Thymus (tissue), 11 donors: ENCODE measurements at regions not wholly inside any gene's neighbourhood (a gene's known extent, or its start where the extent isn't known, plus 50 kb on each side); places are given as distances from the start of the nearest gene placed in this dataset.

Experiments
- DNase-seq, 9 donors: peaks; one replicate each; pipeline ENCODE4 v3.0.0-alpha.2; 2013; ENCODE audit warnings: low spot score in 9 of 9, low read depth in 6 of 9, missing footprints in 1 of 9
- H3K27ac ChIP-seq, 2 donors: one replicate each; pipeline ENCODE4 v1.5.1; 2013; ENCODE audit warnings: control low read depth in 1 of 2, low read depth in 1 of 2, low read length in 1 of 2, mild to moderate bottlenecking in 1 of 2, moderate library complexity in 1 of 2
- H3K27me3 ChIP-seq, 2 donors: one replicate each; pipeline ENCODE4 v1.5.1; 2013; ENCODE audit warnings: low read length in 1 of 2; ENCODE audit not compliant: control insufficient read depth in 2 of 2, insufficient read depth in 1 of 2
- H3K36me3 ChIP-seq, 2 donors: one replicate each; pipeline ENCODE4 v1.5.1; 2013; ENCODE audit warnings: low read length in 1 of 2, mild to moderate bottlenecking in 1 of 2, moderate library complexity in 1 of 2; ENCODE audit not compliant: control insufficient read depth in 2 of 2, insufficient read depth in 2 of 2
- H3K4me1 ChIP-seq, 2 donors: one replicate each; pipeline ENCODE4 v1.5.1; 2013; ENCODE audit warnings: low read length in 2 of 2; ENCODE audit not compliant: control insufficient read depth in 2 of 2, insufficient read depth in 2 of 2
- H3K4me3 ChIP-seq, 2 donors: one replicate each; pipeline ENCODE4 v1.5.1; 2013; ENCODE audit warnings: low read length in 2 of 2, control low read depth in 1 of 2, mild to moderate bottlenecking in 1 of 2
- H3K9me3 ChIP-seq, 2 donors: one replicate each; pipeline ENCODE4 v1.5.1; 2013; ENCODE audit warnings: low read length in 1 of 2, mild to moderate bottlenecking in 1 of 2; ENCODE audit not compliant: control insufficient read depth in 2 of 2, insufficient read depth in 1 of 2
- WGBS: extraction: QIAGEN DNeasy Blood & Tissue Kit; methylation state at CpG from one replicate; pipeline ENCODE4 v1.1.7; 2013; 5-methylcytosine and 5-hydroxymethylcytosine counted together
- donor health status: healthy.

- 89% methylated on average over 4 of the region's 4 CpGs for WGBS
- Histone ChIP-seq H3K36me3 (no peaks in the 10 kb centered on the region), H3K9me3 (no peaks in the 10 kb centered on the region), H3K4me1 (no peaks in the 10 kb centered on the region), H3K27ac (no peak overlapping the region), H3K27me3 (no peaks in the 10 kb centered on the region), H3K4me3 (no peak overlapping the region)
- no peak for DNase-seq
Measured at GRCh38 chr1:208907790-208908189, 663.6 kb upstream of the PLXNA2 start.

GRCh38 chr1:208909011-208909984 lies 665.1 kb upstream of the PLXNA2 start:
- Histone ChIP-seq H3K9me3 (no peaks in the 10 kb centered on the region), H3K4me1 (no peaks in the 10 kb centered on the region), H3K4me3 (no peak overlapping the region), H3K27me3 (no peaks in the 10 kb centered on the region), H3K27ac (no peak overlapping the region), H3K36me3 (no peaks in the 10 kb centered on the region)
- 91% methylated on average over 8 of the region's 8 CpGs for whole genome bisulfite sequencing
- DNase-seq = no peak

DNA sequence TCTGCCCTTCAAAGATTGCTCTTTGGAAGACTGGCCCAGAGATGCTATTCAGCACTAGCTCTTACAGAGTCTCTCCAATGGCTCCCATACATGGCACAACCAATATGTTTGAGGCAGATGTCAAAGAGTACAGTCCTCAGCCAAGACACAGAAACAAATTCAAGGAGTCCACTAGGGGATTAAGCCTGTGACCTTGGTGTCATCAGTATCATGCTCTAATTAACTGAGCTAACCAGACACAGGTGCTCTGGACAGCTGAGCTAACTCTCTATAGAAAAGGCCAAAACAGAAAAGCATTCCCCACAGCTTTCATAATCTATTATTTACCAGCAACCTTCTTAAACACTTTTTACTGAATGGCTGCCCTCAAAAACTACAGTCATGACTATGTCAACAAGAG lies 666.0 kb upstream of the PLXNA2 start:
- Histone ChIP-seq H3K27ac (no peak overlapping the region), H3K4me3 (no peak overlapping the region), H3K36me3 (no peaks in the 10 kb centered on the region), H3K9me3 (no peaks in the 10 kb centered on the region), H3K27me3 (no peaks in the 10 kb centered on the region), H3K4me1 (no peaks in the 10 kb centered on the region)
- no peak for DNase-seq

GRCh38 chr1:208917281-208917680 lies 666.2 kb upstream of the CAMK1G start:
- DNase-seq = no peak
- H3K9me3 ChIP-seq = no peaks in the 10 kb centered on the region
- WGBS = 90% methylated on average over 5 of the region's 5 CpGs
- no peaks in the 10 kb centered on the region for H3K4me1 ChIP-seq
- H3K36me3 ChIP-seq = no peaks in the 10 kb centered on the region
- no peaks in the 10 kb centered on the region for H3K27me3 ChIP-seq
- H3K4me3 ChIP-seq = no peak overlapping the region
- H3K27ac ChIP-seq = no peak overlapping the region

DNA sequence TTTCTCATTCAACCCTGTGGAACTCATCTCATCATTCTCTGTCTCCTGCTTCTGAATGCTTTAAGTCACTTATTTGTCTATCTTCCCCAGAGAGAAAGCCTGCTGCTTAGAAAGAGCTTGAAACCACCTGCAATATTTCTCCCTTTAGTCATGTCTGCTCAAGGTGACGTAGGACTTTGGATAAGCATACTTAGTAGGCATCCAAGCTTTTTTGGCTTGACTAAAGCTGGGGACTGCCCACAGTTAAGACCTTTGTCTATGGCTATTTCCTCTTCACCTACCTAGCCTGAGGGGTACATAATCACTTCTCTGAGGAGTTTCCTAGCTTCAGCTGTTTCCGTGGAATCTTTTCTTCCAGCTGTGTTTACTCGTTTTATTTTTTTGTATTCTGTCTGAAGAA lies 665.8 kb upstream of the CAMK1G start:
- Histone ChIP-seq H3K27ac (no peak overlapping the region), H3K36me3 (no peaks in the 10 kb centered on the region), H3K4me1 (no peaks in the 10 kb centered on the region), H3K9me3 (no peaks in the 10 kb centered on the region), H3K4me3 (no peak overlapping the region), H3K27me3 (no peaks in the 10 kb centered on the region)
- no peak for DNase-seq
- 94% methylated on average over 3 of the region's 3 CpGs for WGBS

DNA sequence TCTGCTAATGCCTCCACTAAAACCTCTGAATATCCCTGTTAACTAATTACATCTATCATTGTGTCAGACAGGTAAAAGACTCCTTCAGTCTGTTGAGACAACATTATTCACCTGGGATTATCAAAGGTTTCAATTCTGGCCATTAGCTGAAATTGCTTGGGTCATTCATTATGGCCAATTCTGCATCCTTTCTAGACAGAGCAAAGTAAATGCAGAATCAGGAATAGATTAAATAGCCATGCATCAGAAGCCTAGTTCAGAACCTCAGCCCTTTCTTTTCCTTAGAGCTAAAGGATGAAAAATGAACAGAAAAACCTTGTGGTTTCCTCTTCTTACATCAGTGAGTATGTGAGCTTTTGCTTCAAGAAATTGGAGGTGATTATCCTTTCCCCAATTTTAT lies 665.4 kb upstream of the CAMK1G start:
- no peaks in the 10 kb centered on the region for H3K36me3 ChIP-seq
- H3K9me3 ChIP-seq = no peaks in the 10 kb centered on the region
- no peaks in the 10 kb centered on the region for H3K4me1 ChIP-seq
- no peaks in the 10 kb centered on the region for H3K27me3 ChIP-seq
- no peak overlapping the region for H3K4me3 ChIP-seq
- DNase-seq = no peak
- no peak overlapping the region for H3K27ac ChIP-seq

DNA sequence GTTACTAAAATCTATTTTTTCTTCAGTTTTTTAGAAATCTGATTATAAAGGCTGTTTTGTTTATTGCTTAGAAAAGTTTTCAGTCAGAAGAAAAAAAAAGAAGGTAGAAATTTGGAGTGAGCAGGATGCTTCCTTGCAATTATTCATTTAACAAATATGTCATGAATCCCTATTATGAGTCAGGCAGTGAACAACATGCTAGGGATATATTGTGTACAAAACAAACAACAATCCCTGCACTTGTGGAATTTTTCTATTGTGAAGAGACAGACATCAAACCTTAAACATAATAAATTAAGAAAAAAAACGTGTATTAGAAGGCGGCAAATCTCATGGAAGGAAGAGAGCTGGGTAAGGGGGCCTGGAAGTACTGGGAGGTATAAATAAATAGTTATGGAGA lies 664.1 kb upstream of the CAMK1G start:
- 90% methylated on average over 2 of the region's 2 CpGs for WGBS

GRCh38 chr1:208921259-208921658 lies 662.3 kb upstream of the CAMK1G start:
- Histone ChIP-seq H3K36me3 (no peaks in the 10 kb centered on the region), H3K4me1 (peaks cover 0 to 3% of the 10 kb centered on the region in 2 donors), H3K9me3 (no peaks in the 10 kb centered on the region), H3K27me3 (no peaks in the 10 kb centered on the region), H3K4me3 (no peak overlapping the region), H3K27ac (no peak overlapping the region)
- 91% methylated on average over 1 of the region's 1 CpG for WGBS
- no peak for DNase-seq

More for the DNA sequence above, 664.1 kb upstream of the CAMK1G start:
- no peaks in the 10 kb centered on the region for H3K4me1 ChIP-seq
- H3K4me3 ChIP-seq = no peak overlapping the region
- no peak for DNase-seq
- H3K36me3 ChIP-seq = no peaks in the 10 kb centered on the region
- H3K9me3 ChIP-seq = no peaks in the 10 kb centered on the region
- no peak overlapping the region for H3K27ac ChIP-seq
- no peaks in the 10 kb centered on the region for H3K27me3 ChIP-seq

DNA sequence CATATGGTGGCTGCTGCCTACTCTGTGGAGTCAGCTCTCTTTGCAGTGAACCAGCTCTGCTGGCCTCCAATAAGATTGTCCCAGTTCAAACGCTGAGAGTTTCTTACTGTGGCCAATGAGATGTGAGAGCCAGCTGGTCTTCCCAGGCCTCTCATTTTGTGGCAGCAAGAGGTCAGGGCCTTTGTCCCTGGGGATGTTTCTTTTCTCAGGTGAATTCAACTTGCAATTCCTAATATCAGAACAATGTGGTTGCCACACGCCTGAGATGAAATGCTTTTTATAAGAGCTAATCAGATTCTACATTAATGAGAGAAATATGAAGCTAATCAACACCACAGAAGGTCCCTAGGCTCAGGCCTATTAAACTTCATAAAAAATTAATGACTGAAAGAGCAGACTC lies 660.1 kb upstream of the CAMK1G start:
- no peak overlapping the region for H3K27ac ChIP-seq
- H3K4me3 ChIP-seq = no peak overlapping the region
- no peaks in the 10 kb centered on the region for H3K27me3 ChIP-seq
- no peaks in the 10 kb centered on the region for H3K36me3 ChIP-seq
- no peak for DNase-seq
- 94% methylated on average over 2 of the region's 2 CpGs for WGBS
- no peaks in the 10 kb centered on the region for H3K9me3 ChIP-seq
- peaks cover 0 to 3% of the 10 kb centered on the region in 2 donors for H3K4me1 ChIP-seq
